ENCODE measurements at regions not wholly inside any gene's neighbourhood (a gene's known extent, or its start where the extent isn't known, plus 50 kb on each side); places are given as distances from the start of the nearest gene placed in this dataset.

- peak; percentile 19 for DNase-seq (ENCODE audit: low read depth)
- TF ChIP-seq, protein P1, sequence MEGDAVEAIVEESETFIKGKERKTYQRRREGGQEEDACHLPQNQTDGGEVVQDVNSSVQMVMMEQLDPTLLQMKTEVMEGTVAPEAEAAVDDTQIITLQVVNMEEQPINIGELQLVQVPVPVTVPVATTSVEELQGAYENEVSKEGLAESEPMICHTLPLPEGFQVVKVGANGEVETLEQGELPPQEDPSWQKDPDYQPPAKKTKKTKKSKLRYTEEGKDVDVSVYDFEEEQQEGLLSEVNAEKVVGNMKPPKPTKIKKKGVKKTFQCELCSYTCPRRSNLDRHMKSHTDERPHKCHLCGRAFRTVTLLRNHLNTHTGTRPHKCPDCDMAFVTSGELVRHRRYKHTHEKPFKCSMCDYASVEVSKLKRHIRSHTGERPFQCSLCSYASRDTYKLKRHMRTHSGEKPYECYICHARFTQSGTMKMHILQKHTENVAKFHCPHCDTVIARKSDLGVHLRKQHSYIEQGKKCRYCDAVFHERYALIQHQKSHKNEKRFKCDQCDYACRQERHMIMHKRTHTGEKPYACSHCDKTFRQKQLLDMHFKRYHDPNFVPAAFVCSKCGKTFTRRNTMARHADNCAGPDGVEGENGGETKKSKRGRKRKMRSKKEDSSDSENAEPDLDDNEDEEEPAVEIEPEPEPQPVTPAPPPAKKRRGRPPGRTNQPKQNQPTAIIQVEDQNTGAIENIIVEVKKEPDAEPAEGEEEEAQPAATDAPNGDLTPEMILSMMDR (IDR thresholded peaks at IDR 0.05; ENCODE audit: insufficient read depth, low read depth, low read length), result no peak
- H3K4me3 ChIP-seq (ENCODE audit: low read depth, low read length), result no peak overlapping the region
These were observed 310.0 kb upstream of the UBE2E3 start for GRCh38 chr2:180670302-180671003.

- DNase-seq (ENCODE audit: low read depth), result no peak
- no peak overlapping the region for H3K4me3 ChIP-seq (ENCODE audit: low read depth, low read length)
- TF ChIP-seq, protein P1 (IDR thresholded peaks at IDR 0.05; ENCODE audit: insufficient read depth, low read depth, low read length), result no peak
These were observed 311.4 kb upstream of the UBE2E3 start for GRCh38 chr2:180669016-180669415.

GRCh38 chr2:180664507-180664906 is 315.9 kb upstream of the UBE2E3 start:
- TF ChIP-seq, protein P1 (IDR thresholded peaks at IDR 0.05; ENCODE audit: insufficient read depth, low read depth, low read length), result no peak
- no peak overlapping the region for H3K4me3 ChIP-seq (ENCODE audit: low read depth, low read length)
- no peak for DNase-seq (ENCODE audit: low read depth)

DNA sequence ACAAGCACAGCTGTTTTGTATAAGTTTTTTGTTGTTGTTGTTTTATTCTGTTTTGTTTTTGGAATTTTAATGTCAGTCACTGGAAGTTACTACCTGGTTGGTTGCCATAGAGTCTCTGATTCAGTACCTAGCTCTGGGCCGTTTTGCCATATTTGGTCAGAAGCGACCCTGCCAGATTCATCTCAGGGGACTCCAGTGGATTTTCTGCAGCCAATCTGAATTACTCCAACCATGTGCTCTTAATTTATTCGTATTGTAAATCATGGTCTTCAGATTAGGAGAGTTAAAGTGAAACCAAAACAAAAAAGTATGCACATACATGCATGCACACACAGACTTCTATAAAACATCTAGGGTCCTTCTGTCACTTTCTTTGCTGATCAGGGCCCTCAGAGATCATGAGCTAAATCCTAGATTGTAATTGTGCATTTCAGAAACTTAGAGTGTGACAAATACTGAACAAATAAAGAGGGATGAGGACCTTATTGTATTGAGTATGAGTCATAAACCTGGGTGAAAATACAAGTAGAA is 317.4 kb upstream of the UBE2E3 start:
- peak; percentile 18 for DNase-seq (ENCODE audit: low read depth)
- H3K4me3 ChIP-seq (ENCODE audit: low read depth, low read length), result no peak overlapping the region
- TF ChIP-seq, protein P1 (IDR thresholded peaks at IDR 0.05; ENCODE audit: insufficient read depth, low read depth, low read length), result no peak

DNA sequence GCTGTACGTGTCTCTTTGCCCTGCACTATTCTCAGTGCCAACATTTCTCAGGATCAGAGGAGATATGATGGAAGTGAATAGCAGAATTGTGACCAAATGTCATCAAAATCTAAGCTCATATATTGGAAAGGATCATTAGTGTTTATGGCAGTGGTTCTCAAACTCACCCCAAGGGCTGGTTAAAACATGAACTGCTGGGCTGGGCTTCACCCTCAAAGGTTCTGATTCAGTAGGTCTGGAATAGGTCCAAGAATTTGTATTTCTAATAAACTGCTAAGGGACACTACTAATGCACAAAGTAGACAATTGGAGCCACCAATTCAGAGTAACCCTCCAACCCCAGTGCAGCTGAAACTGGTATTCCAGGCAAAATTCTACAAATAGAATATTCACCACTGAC is 317.9 kb upstream of the UBE2E3 start:
- DNase-seq (ENCODE audit: low read depth), result no peak
- TF ChIP-seq, protein P1 (IDR thresholded peaks at IDR 0.05; ENCODE audit: insufficient read depth, low read depth, low read length), result no peak
- H3K4me3 ChIP-seq (ENCODE audit: low read depth, low read length), result no peak overlapping the region

GRCh38 chr2:180661686-180662030 is 318.7 kb upstream of the UBE2E3 start:
- no peak for DNase-seq (ENCODE audit: low read depth)
- H3K4me3 ChIP-seq (ENCODE audit: low read depth, low read length), result no peak overlapping the region
- TF ChIP-seq, protein P1 (IDR thresholded peaks at IDR 0.05; ENCODE audit: insufficient read depth, low read depth, low read length), result no peak
